Ovary (tissue), 7 donors: ENCODE measurements at regions not wholly inside any gene's neighbourhood (a gene's known extent, or its start where the extent isn't known, plus 50 kb on each side); places are given as distances from the start of the nearest gene placed in this dataset.

ENCODE experiments used
- DNase-seq, 5 donors: peaks; one replicate each; pipeline ENCODE4 v3.0.0-alpha.2; 2019 to 2020
- H3K27ac ChIP-seq, 2 donors: fragments of 200-600 bp; one replicate each; pipeline versions ENCODE4 v1.5.1 to v1.8.0; 2019 to 2022
- H3K27me3 ChIP-seq: fragments of 200-600 bp; one replicate; pipeline ENCODE4 v1.8.0; 2022
- H3K36me3 ChIP-seq: fragments of 200-600 bp; sonication (generic); one replicate; pipeline ENCODE4 v1.5.1; 2019
- H3K4me1 ChIP-seq: one replicate; pipeline ENCODE4 v1.8.1; 2013; ENCODE audit warnings: mild to moderate bottlenecking, moderate library complexity; ENCODE audit not compliant: insufficient read depth
- H3K4me3 ChIP-seq: fragments of 200-600 bp; sonication (generic); one replicate; pipeline ENCODE4 v1.5.1; 2017
- H3K9me3 ChIP-seq, 2 donors: fragments of 200-600 bp in 1 of 2; sonication (generic) in 1 of 2; one replicate each; pipeline versions ENCODE4 v1.5.1 to v1.8.1; 2013 to 2019; ENCODE audit warnings: mild to moderate bottlenecking in 1 of 2, moderate library complexity in 1 of 2
- EP300 ChIP-seq: sonication (generic); formaldehyde crosslinking; IDR thresholded peaks from one replicate; pipeline ENCODE4 v1.6.1; 2017; ENCODE audit warnings: antibody characterized with exemption
- POLR2A ChIP-seq: fragments of 450-650 bp; IDR thresholded peaks from one replicate; pipeline ENCODE4 v1.6.1; 2017; ENCODE audit warnings: antibody characterized with exemption, mild to moderate bottlenecking, moderate library complexity
- WGBS, 3 donors: extraction: QIAGEN DNeasy Blood & Tissue Kit in 1 of 3; methylation state at CpG; one replicate each; pipeline versions ENCODE4 v1.1.5 to v1.1.7; 2013 to 2017; 5-methylcytosine and 5-hydroxymethylcytosine counted together
- intact Hi-C, 4 donors: fragments of 100-400 bp; cut with DNase I; formaldehyde crosslinking; loops; one replicate each; pipeline versions ENCODE4 v1.11.0 to v1.15.1; 2022 to 2023
- TF ChIP-seq, protein P1 (sequence below), 3 donors: fragments of 450-650 bp in 2 of 3; fragments of 200-600 bp in 1 of 3; IDR thresholded peaks; one replicate each; pipeline versions ENCODE4 v1.5.1 to v1.8.0; 2016 to 2022; ENCODE audit warnings: antibody characterized with exemption in 3 of 3, mild to moderate bottlenecking in 1 of 3
- donor health status: DM: no; HTN: no; CAD: no; lungs with moderate emphysema.
- donor health status: DM: no; HTN: no; CAD: no.
- donor health status: Bipolar disorder and iron deficiency.
- donor health status: DM: no; HTN: no; CAD: no.
- donor health status: DM: yes; HTN: yes; CAD: no.

DNA sequence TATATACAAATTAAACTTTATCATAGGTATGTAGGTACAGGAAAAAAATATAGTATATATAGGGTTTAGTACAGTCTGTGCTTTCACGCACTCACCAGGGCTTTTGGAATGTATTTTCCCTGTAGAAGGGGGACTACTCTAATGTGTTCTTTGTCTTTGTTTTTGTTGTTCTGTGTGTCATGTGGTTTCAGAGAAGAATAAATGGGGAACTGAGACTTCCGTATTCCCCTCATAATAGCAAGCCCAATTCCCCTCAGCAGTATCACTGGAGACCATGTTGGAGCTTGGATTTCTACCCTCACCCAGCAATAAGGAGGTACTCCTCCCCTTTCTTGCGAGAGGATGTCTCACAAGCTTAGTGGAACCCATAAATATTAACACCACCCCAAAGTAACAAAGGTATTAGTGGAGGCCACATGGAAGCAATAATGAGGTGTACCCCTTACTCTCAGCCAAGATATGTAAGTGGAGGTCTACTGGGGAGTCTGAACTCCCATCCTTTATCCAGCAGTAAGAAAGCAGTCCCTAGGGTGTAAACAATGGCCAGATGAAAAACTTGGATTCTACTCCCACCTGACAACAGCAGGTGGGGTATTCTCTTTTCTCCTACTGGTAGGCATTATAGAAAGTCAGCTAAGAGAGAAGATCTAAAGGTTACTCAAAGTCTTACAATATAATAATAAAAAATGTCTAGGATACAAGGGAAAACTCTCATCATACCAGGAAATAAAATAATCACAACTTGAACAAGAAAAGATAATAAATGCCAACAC is 805.4 kb upstream of the GALNTL6 start:
- DNase-seq = no peak
- intact Hi-C loops = no loop called here
- Histone ChIP-seq H3K4me1 (no peaks in the 10 kb centered on the region), H3K27me3 (no peaks in the 10 kb centered on the region), H3K4me3 (no peak overlapping the region), H3K9me3 (no peaks in the 10 kb centered on the region), H3K27ac (no peak overlapping the region), H3K36me3 (no peaks in the 10 kb centered on the region)
- 60 to 90% (median 77%) methylated on average over 3 of the region's 3 CpGs for WGBS, 3 donors
- TF ChIP-seq POLR2A (no peak), EP300 (no peak)
- TF ChIP-seq, protein P1, sequence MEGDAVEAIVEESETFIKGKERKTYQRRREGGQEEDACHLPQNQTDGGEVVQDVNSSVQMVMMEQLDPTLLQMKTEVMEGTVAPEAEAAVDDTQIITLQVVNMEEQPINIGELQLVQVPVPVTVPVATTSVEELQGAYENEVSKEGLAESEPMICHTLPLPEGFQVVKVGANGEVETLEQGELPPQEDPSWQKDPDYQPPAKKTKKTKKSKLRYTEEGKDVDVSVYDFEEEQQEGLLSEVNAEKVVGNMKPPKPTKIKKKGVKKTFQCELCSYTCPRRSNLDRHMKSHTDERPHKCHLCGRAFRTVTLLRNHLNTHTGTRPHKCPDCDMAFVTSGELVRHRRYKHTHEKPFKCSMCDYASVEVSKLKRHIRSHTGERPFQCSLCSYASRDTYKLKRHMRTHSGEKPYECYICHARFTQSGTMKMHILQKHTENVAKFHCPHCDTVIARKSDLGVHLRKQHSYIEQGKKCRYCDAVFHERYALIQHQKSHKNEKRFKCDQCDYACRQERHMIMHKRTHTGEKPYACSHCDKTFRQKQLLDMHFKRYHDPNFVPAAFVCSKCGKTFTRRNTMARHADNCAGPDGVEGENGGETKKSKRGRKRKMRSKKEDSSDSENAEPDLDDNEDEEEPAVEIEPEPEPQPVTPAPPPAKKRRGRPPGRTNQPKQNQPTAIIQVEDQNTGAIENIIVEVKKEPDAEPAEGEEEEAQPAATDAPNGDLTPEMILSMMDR (IDR thresholded peaks at IDR 0.05) = no peak

DNA sequence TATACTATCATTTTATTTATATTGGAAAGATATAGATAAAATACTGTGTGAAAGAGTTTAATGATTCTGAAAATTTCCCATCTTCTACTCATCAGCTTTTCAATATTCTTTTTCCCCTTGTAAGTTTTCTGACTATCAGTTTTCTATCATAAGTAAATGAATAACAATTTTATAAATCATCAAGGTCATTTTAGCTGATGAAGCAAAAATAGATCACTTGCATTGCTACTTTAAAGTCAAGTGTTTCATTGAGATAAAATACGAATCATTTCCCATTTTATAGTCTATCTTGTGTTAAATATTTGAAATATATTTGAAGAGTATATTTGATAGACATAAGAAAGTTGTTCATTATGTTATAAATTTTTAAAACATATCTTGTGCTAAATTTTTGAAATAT is 811.0 kb upstream of the GALNTL6 start:
- H3K36me3 ChIP-seq = no peaks in the 10 kb centered on the region
- no peak overlapping the region for H3K4me3 ChIP-seq
- H3K9me3 ChIP-seq = no peaks in the 10 kb centered on the region
- TF ChIP-seq EP300 = no peak
- TF ChIP-seq, protein P1 (IDR thresholded peaks at IDR 0.05) = no peak
- no peak for TF ChIP-seq POLR2A
- DNase-seq = no peak
- intact Hi-C loops = no loop called here
- 66 to 70% (median 69%) methylated on average over 1 of the region's 1 CpG for WGBS, 3 donors
- no peak overlapping the region for H3K27ac ChIP-seq
- H3K4me1 ChIP-seq = no peaks in the 10 kb centered on the region
- H3K27me3 ChIP-seq = no peaks in the 10 kb centered on the region

DNA sequence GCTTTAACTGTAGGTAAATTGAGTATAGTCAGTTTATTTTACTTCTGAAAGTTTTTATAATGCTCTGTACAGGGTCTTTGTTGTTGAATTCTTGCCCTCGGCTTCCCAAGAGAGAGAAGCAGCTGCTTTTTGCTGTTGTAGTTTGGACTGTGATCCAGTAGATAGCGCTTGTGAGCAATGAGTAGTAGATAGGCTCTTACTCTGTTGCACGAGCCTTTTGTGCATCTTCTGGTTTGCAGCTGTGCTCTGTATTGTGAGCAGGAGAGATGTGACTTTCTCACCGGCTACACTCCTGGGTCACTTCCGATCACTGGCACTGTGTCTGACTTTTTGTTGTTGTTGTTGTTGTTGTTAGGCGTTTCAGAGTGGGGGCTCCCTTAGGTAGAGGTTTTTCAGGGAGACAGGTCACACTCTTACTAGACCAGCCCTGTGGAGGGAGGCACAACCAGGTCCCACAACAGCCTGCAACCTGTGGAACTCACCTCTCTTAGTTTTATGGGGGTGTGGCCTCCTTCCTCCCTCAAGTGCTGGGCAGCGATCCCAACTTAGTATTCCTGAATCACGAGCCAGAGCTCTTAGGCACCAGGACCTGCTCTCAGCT is 822.1 kb upstream of the GALNTL6 start:
- DNase-seq = no peak
- Histone ChIP-seq H3K4me3 (no peak overlapping the region), H3K4me1 (no peaks in the 10 kb centered on the region), H3K27ac (no peak overlapping the region), H3K9me3 (no peaks in the 10 kb centered on the region), H3K36me3 (no peaks in the 10 kb centered on the region), H3K27me3 (no peaks in the 10 kb centered on the region)
- WGBS, 3 donors = 42 to 49% (median 47%) methylated on average over 6 to 8 of the region's 8 CpGs
- TF ChIP-seq, protein P1 (IDR thresholded peaks at IDR 0.05) = no peak
- TF ChIP-seq POLR2A (no peak), EP300 (no peak)
- intact Hi-C loops = no loop called here

DNA sequence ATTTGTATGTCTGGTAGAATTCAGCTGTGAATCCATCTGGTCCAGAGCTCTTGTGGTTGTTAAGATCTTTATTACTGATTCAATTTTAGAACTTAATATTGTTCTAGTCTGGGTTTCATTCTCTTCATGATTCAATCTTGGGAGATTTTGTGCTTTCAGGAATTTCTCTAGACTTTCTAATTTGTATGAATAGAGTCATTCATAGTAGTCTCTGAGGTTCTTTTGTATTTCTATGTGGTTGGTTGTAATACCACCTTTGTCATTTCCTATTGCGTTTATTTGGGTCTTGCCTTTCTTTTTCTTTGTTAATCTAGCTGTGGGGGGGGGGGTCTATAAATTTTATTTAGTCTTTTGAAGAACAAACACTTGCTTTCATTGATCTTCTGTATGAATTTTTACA is 824.8 kb upstream of the GALNTL6 start:
- WGBS, 3 donors = 84 to 89% (median 86%) methylated on average over 1 of the region's 1 CpG
- TF ChIP-seq EP300 (no peak), POLR2A (no peak)
- TF ChIP-seq, protein P1 (IDR thresholded peaks at IDR 0.05) = no peak
- intact Hi-C loops = no loop called here

More for the DNA sequence above, 824.8 kb upstream of the GALNTL6 start:
- Histone ChIP-seq H3K4me3 (no peak overlapping the region), H3K36me3 (no peaks in the 10 kb centered on the region), H3K27me3 (no peaks in the 10 kb centered on the region), H3K9me3 (no peaks in the 10 kb centered on the region), H3K4me1 (no peaks in the 10 kb centered on the region), H3K27ac (no peak overlapping the region)
- no peak for DNase-seq
